Gastrocnemius medialis (tissue), 4 donors: ENCODE measurements at regions not wholly inside any gene's neighbourhood (a gene's known extent, or its start where the extent isn't known, plus 50 kb on each side); places are given as distances from the start of the nearest gene placed in this dataset.
A peak's percentile ranks its signal among the peaks of the same experiment; 100 is the strongest.

Experiments
- ATAC-seq, 2 donors: fragments of 150-250 bp; one replicate each; pipeline ENCODE4 v1.9.1; 2016
- DNase-seq, 2 donors: peaks; one replicate each; pipeline ENCODE4 v3.0.0-alpha.2; 2019
- H3K27ac ChIP-seq, 4 donors: fragments of 200-600 bp; sonication (generic); 1 replicate in 1 of 4; 2 replicates in 3 of 4; pipeline ENCODE4 v1.5.1; 2016 to 2018; ENCODE audit warnings: mild to moderate bottlenecking in 2 of 4, moderate library complexity in 1 of 4
- H3K27me3 ChIP-seq, 3 donors: fragments of 200-600 bp; sonication (generic) in 2 of 3; 1 replicate in 1 of 3; 2 replicates in 2 of 3; pipeline versions ENCODE4 v1.5.1 to v1.6.0; 2016 to 2019; ENCODE audit warnings: mild to moderate bottlenecking in 1 of 3, moderate library complexity in 1 of 3
- H3K36me3 ChIP-seq, 2 donors: fragments of 200-600 bp; sonication (generic) in 1 of 2; one replicate each; pipeline ENCODE4 v1.5.1; 2017 to 2018
- H3K4me1 ChIP-seq, 2 donors: fragments of 200-600 bp; sonication (generic) in 1 of 2; one replicate each; pipeline ENCODE4 v1.5.1; 2016 to 2017; ENCODE audit warnings: mild to moderate bottlenecking in 2 of 2
- H3K4me3 ChIP-seq, 4 donors: fragments of 200-600 bp; sonication (generic) in 3 of 4; 1 replicate in 1 of 4; 2 replicates in 3 of 4; pipeline ENCODE4 v1.5.1; 2016 to 2019; ENCODE audit warnings: mild to moderate bottlenecking in 2 of 4
- H3K9me3 ChIP-seq, 3 donors: fragments of 200-600 bp; sonication (generic) in 2 of 3; 1 replicate in 1 of 3; 2 replicates in 2 of 3; pipeline ENCODE4 v1.5.1; 2016 to 2019
- CTCF ChIP-seq, 5 experiments: fragments of 450-650 bp in 3 of 5; fragments of 200-600 bp in 2 of 5; sonication (generic) in 2 of 5; IDR thresholded peaks in 4 of 5; conservative IDR thresholded peaks in 1 of 5; 1 replicate in 4 of 5; 2 replicates in 1 of 5; pipeline ENCODE4 v1.5.1; 2016 to 2019; ENCODE audit warnings: antibody characterized with exemption in 5 of 5, mild to moderate bottlenecking in 3 of 5, moderate library complexity in 3 of 5
- POLR2A ChIP-seq, 2 donors: fragments of 450-650 bp; IDR thresholded peaks; one replicate each; pipeline ENCODE4 v1.6.1; 2017; ENCODE audit warnings: antibody characterized with exemption in 2 of 2, mild to moderate bottlenecking in 2 of 2, moderate library complexity in 2 of 2
- in situ Hi-C, 4 donors: fragments of 200-750 bp; cut with MboI; loops; one replicate each; pipeline versions ENCODE4 v1.15.0 to v1.8.0; 2017; ENCODE audit warnings: low sequenced_read_pairs in 4 of 4
- intact Hi-C: fragments of 100-400 bp; cut with DNase I; formaldehyde crosslinking; loops from one replicate; pipeline ENCODE4 v1.15.1; 2023; ENCODE audit warnings: low total_unique reads

- no peaks in the 10 kb centered on the region for H3K9me3 ChIP-seq
- H3K27ac ChIP-seq: no peak overlapping the region
- intact Hi-C loops (no loop called here), in situ Hi-C loops (no loop called here)
- H3K36me3 ChIP-seq: no peaks in the 10 kb centered on the region
- no peak for DNase-seq
- no peaks in the 10 kb centered on the region for H3K4me1 ChIP-seq
- no peak for ATAC-seq
- H3K27me3 ChIP-seq: no peaks in the 10 kb centered on the region
- H3K4me3 ChIP-seq: no peak overlapping the region
- TF ChIP-seq CTCF (IDR thresholded peaks at IDR 0.05 in 4 of 5, conservative IDR thresholded peaks at IDR 0.05 in 1 of 5): peak in 2 of 5 experiments; percentile 11 to 14
- TF ChIP-seq POLR2A (IDR thresholded peaks at IDR 0.05): no peak
Measured at GRCh38 chr2:120958623-120959366, 223.1 kb downstream of the GLI2 start.

GRCh38 chr2:120959426-120959825, 223.8 kb downstream of the GLI2 start:
- in situ Hi-C loops (no loop called here), intact Hi-C loops (no loop called here)
- ATAC-seq: no peak
- no peak for TF ChIP-seq CTCF (IDR thresholded peaks at IDR 0.05 in 4 of 5, conservative IDR thresholded peaks at IDR 0.05 in 1 of 5)
- TF ChIP-seq POLR2A (IDR thresholded peaks at IDR 0.05): no peak
- Histone ChIP-seq H3K27ac (no peak overlapping the region), H3K4me3 (no peak overlapping the region), H3K36me3 (no peaks in the 10 kb centered on the region), H3K4me1 (no peaks in the 10 kb centered on the region), H3K9me3 (no peaks in the 10 kb centered on the region), H3K27me3 (no peaks in the 10 kb centered on the region)
- no peak for DNase-seq

- in situ Hi-C loops (no loop called here), intact Hi-C loops (no loop called here)
- DNase-seq: no peak
Measured at GRCh38 chr2:120960770-120961366, 225.2 kb downstream of the GLI2 start.

GRCh38 chr2:120961396-120961795, 225.7 kb downstream of the GLI2 start:
- Histone ChIP-seq H3K9me3 (no peaks in the 10 kb centered on the region), H3K36me3 (no peaks in the 10 kb centered on the region), H3K27ac (no peak overlapping the region), H3K27me3 (no peaks in the 10 kb centered on the region), H3K4me3 (no peak overlapping the region), H3K4me1 (no peaks in the 10 kb centered on the region)
- in situ Hi-C loops: no loop called here
- intact Hi-C loops: no loop called here
- TF ChIP-seq POLR2A (IDR thresholded peaks at IDR 0.05): no peak
- TF ChIP-seq CTCF (IDR thresholded peaks at IDR 0.05 in 4 of 5, conservative IDR thresholded peaks at IDR 0.05 in 1 of 5): no peak
- DNase-seq: no peak
- ATAC-seq: no peak

More at GRCh38 chr2:120960770-120961366, 225.2 kb downstream of the GLI2 start:
- H3K36me3 ChIP-seq: no peaks in the 10 kb centered on the region
- no peak for ATAC-seq
- H3K9me3 ChIP-seq: no peaks in the 10 kb centered on the region
- H3K27ac ChIP-seq: no peak overlapping the region
- TF ChIP-seq POLR2A (IDR thresholded peaks at IDR 0.05): no peak
- no peak for TF ChIP-seq CTCF (IDR thresholded peaks at IDR 0.05 in 4 of 5, conservative IDR thresholded peaks at IDR 0.05 in 1 of 5)
- H3K4me3 ChIP-seq: no peak overlapping the region
- H3K27me3 ChIP-seq: no peaks in the 10 kb centered on the region
- H3K4me1 ChIP-seq: no peaks in the 10 kb centered on the region
